HG03354 (cell line): ENCODE measurements at regions not wholly inside any gene's neighbourhood (a gene's known extent, or its start where the extent isn't known, plus 50 kb on each side); places are given as distances from the start of the nearest gene placed in this dataset.

ENCODE experiments used
- ATAC-seq: cut with Tn5 transposase; IDR thresholded peaks from one replicate; pipeline ENCODE4 v1.9.1; 2021; ENCODE audit warnings: mild to moderate bottlenecking; ENCODE audit not compliant: unreplicated experiment, poor library complexity, severe bottlenecking

- ATAC-seq: no peak
These were observed 618.7 kb upstream of the ZEB2 start for GRCh38 chr2:145138626-145139025.

- no peak for ATAC-seq
These were observed 618.0 kb upstream of the ZEB2 start for GRCh38 chr2:145137901-145138300.

- no peak for ATAC-seq
These were observed 617.3 kb upstream of the ZEB2 start for GRCh38 chr2:145137211-145137610.

- no peak for ATAC-seq
These were observed 616.8 kb upstream of the ZEB2 start for GRCh38 chr2:145136702-145137101.

GRCh38 chr2:145126146-145126545 lies 606.2 kb upstream of the ZEB2 start:
- no peak for ATAC-seq

GRCh38 chr2:145124085-145124484 lies 604.2 kb upstream of the ZEB2 start:
- no peak for ATAC-seq

- no peak for ATAC-seq
These were observed 603.7 kb upstream of the ZEB2 start for GRCh38 chr2:145123606-145124005.

GRCh38 chr2:145119225-145119624 lies 599.3 kb upstream of the ZEB2 start:
- ATAC-seq: peak; percentile 75

GRCh38 chr2:145116834-145117725 lies 597.2 kb upstream of the ZEB2 start:
- no peak for ATAC-seq

- ATAC-seq: no peak
These were observed 596.1 kb upstream of the ZEB2 start for GRCh38 chr2:145116056-145116455.

GRCh38 chr2:145114726-145115125 lies 594.8 kb upstream of the ZEB2 start:
- ATAC-seq: no peak

GRCh38 chr2:145112467-145112866 lies 592.5 kb upstream of the ZEB2 start:
- ATAC-seq: no peak

GRCh38 chr2:145110668-145111356 lies 590.9 kb upstream of the ZEB2 start:
- no peak for ATAC-seq

GRCh38 chr2:145108959-145109710 lies 589.2 kb upstream of the ZEB2 start:
- ATAC-seq: no peak

GRCh38 chr2:145108361-145108778 lies 588.5 kb upstream of the ZEB2 start:
- ATAC-seq: no peak

- no peak for ATAC-seq
These were observed 586.4 kb upstream of the ZEB2 start for GRCh38 chr2:145106293-145106692.

GRCh38 chr2:145102706-145103105 lies 582.8 kb upstream of the ZEB2 start:
- ATAC-seq: no peak

GRCh38 chr2:145100301-145100700 lies 580.4 kb upstream of the ZEB2 start:
- no peak for ATAC-seq

GRCh38 chr2:145096582-145096981 lies 576.7 kb upstream of the ZEB2 start:
- ATAC-seq: no peak

GRCh38 chr2:145095641-145096435 lies 575.9 kb upstream of the ZEB2 start:
- ATAC-seq: no peak
